ENCODE measurements at regions not wholly inside any gene's neighbourhood (a gene's known extent, or its start where the extent isn't known, plus 50 kb on each side); places are given as distances from the start of the nearest gene placed in this dataset.

- Histone ChIP-seq H3K4me3 (no peak overlapping the region), H3K4me1 (peaks cover 2 to 24% (median 11%) of the 10 kb centered on the region in 4 donors), H3K27ac (no peak overlapping the region), H3K27me3 (no peaks in the 10 kb centered on the region), H3K9me3 (peaks cover 0 to 4% of the 10 kb centered on the region in 2 donors), H3K36me3 (no peaks in the 10 kb centered on the region)
- WGBS, 2 donors (ENCODE audit: low coverage in 1 of 2): 77 to 89% methylated on average over 3 to 6 of the region's 6 CpGs
- in situ Hi-C loops (cut with MboI; ENCODE audit: low pct_ligation_motif_present in 1 of 4, low pct_unique_long_range_greater_than_20kb in 1 of 4, low sequenced_read_pairs in 3 of 4): no loop called here
- TF ChIP-seq EP300 (IDR thresholded peaks at IDR 0.05; ENCODE audit: low read depth) (no peak), POLR2A (IDR thresholded peaks at IDR 0.05) (no peak), CTCF (IDR thresholded peaks at IDR 0.05) (no peak), POLR2AphosphoS5 (IDR thresholded peaks at IDR 0.05) (no peak)
- intact Hi-C loops (cut with DNase I; ENCODE audit: low total_unique reads): no loop called here
- DNase-seq: no peak
These were observed 103.7 kb upstream of the KLF3 start for GRCh38 chr4:38560340-38560739.

- DNase-seq: no peak
- H3K9me3 ChIP-seq: no peaks in the 10 kb centered on the region
- no peak overlapping the region for H3K4me3 ChIP-seq
- no peaks in the 10 kb centered on the region for H3K36me3 ChIP-seq
- H3K27me3 ChIP-seq: no peaks in the 10 kb centered on the region
- no peak overlapping the region for H3K27ac ChIP-seq
- TF ChIP-seq EP300 (IDR thresholded peaks at IDR 0.05; ENCODE audit: low read depth) (no peak), POLR2A (IDR thresholded peaks at IDR 0.05) (no peak), CTCF (IDR thresholded peaks at IDR 0.05) (no peak), POLR2AphosphoS5 (IDR thresholded peaks at IDR 0.05) (no peak)
- H3K4me1 ChIP-seq: peaks cover 5 to 30% (median 15%) of the 10 kb centered on the region in 4 donors
- WGBS, 2 donors (ENCODE audit: low coverage in 1 of 2): 74 to 85% methylated on average over 6 to 7 of the region's 7 CpGs
- in situ Hi-C loops (cut with MboI; ENCODE audit: low pct_ligation_motif_present in 1 of 4, low pct_unique_long_range_greater_than_20kb in 1 of 4, low sequenced_read_pairs in 3 of 4): no loop called here
- intact Hi-C loops (cut with DNase I; ENCODE audit: low total_unique reads): no loop called here
These were observed 103.0 kb upstream of the KLF3 start for GRCh38 chr4:38560768-38561558.

GRCh38 chr4:38562751-38563198 lies 101.2 kb upstream of the KLF3 start:
- WGBS, 2 donors (ENCODE audit: low coverage in 1 of 2): 20 to 35% methylated on average over 1 to 4 of the region's 4 CpGs
- peaks cover 5 to 31% (median 18%) of the 10 kb centered on the region in 4 donors for H3K4me1 ChIP-seq
- no peaks in the 10 kb centered on the region for H3K9me3 ChIP-seq
- no peaks in the 10 kb centered on the region for H3K27me3 ChIP-seq
- intact Hi-C loops (cut with DNase I; ENCODE audit: low total_unique reads) (no loop called here), in situ Hi-C loops (cut with MboI; ENCODE audit: low pct_ligation_motif_present in 1 of 4, low pct_unique_long_range_greater_than_20kb in 1 of 4, low sequenced_read_pairs in 3 of 4) (no loop called here)
- TF ChIP-seq EP300 (IDR thresholded peaks at IDR 0.05; ENCODE audit: low read depth) (no peak), CTCF (IDR thresholded peaks at IDR 0.05) (no peak), POLR2AphosphoS5 (IDR thresholded peaks at IDR 0.05) (no peak), POLR2A (IDR thresholded peaks at IDR 0.05) (no peak)
- no peak overlapping the region for H3K27ac ChIP-seq
- no peak overlapping the region for H3K4me3 ChIP-seq
- peak; percentile 33 for DNase-seq
- H3K36me3 ChIP-seq: no peaks in the 10 kb centered on the region

GRCh38 chr4:38563707-38564495 lies 100.1 kb upstream of the KLF3 start:
- peak overlapping the region in 3 of 4 donors; percentile 8 to 44 (median 33) for H3K27ac ChIP-seq
- no peaks in the 10 kb centered on the region for H3K27me3 ChIP-seq
- H3K9me3 ChIP-seq: no peaks in the 10 kb centered on the region
- in situ Hi-C loops (cut with MboI; ENCODE audit: low pct_ligation_motif_present in 1 of 4, low pct_unique_long_range_greater_than_20kb in 1 of 4, low sequenced_read_pairs in 3 of 4): no loop called here
- peaks cover 5 to 31% (median 18%) of the 10 kb centered on the region in 4 donors for H3K4me1 ChIP-seq
- DNase-seq: no peak
- no peak overlapping the region for H3K4me3 ChIP-seq
- intact Hi-C loops (cut with DNase I; ENCODE audit: low total_unique reads): no loop called here
- TF ChIP-seq EP300 (IDR thresholded peaks at IDR 0.05; ENCODE audit: low read depth): no peak
- TF ChIP-seq POLR2A (IDR thresholded peaks at IDR 0.05): no peak
- H3K36me3 ChIP-seq: no peaks in the 10 kb centered on the region
- WGBS, 2 donors (ENCODE audit: low coverage in 1 of 2): 58% methylated on average over 4 to 9 of the region's 9 CpGs
